GM10266 (cell line): ENCODE measurements at regions not wholly inside any gene's neighbourhood (a gene's known extent, or its start where the extent isn't known, plus 50 kb on each side); places are given as distances from the start of the nearest gene placed in this dataset.
"Not testable (repeated sequence)": the region's sequence is repeated elsewhere in the genome, so short reads cannot be mapped to it uniquely, and the experiment has no call there.

Experiments used
- DNase-seq: peaks from one replicate; pipeline ENCODE4 v3.0.0; 2012; ENCODE audit errors: extremely low spot score
- TF ChIP-seq, protein P1 (sequence below): IDR thresholded peaks from 2 replicates; pipeline ENCODE4 v1.5.1; 2012; ENCODE audit warnings: mild to moderate bottlenecking, low read depth; ENCODE audit not compliant: control insufficient read depth, insufficient read depth; ENCODE audit errors: missing control alignments

DNA sequence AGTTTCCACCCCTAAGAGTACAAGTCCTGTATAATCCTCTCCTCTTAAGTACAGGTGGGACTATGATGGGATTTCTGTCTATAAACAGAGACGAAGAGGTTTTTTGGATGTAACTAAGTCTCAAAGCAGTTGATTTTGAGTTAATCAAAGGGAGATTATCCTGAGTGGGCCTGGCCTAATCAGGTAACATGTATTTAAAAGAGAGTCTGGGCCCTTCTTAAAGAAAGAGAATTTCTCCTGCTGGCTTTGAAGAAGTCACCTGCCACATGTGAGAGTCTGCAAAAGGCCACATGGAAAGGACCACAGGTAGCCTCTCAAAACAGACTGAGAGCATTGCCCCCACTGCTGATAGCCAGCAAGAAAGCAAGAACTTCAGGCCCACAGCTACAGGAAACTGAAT is 142.3 kb downstream of the IRX5 start:
- DNase-seq, result no peak
- TF ChIP-seq, protein P1, sequence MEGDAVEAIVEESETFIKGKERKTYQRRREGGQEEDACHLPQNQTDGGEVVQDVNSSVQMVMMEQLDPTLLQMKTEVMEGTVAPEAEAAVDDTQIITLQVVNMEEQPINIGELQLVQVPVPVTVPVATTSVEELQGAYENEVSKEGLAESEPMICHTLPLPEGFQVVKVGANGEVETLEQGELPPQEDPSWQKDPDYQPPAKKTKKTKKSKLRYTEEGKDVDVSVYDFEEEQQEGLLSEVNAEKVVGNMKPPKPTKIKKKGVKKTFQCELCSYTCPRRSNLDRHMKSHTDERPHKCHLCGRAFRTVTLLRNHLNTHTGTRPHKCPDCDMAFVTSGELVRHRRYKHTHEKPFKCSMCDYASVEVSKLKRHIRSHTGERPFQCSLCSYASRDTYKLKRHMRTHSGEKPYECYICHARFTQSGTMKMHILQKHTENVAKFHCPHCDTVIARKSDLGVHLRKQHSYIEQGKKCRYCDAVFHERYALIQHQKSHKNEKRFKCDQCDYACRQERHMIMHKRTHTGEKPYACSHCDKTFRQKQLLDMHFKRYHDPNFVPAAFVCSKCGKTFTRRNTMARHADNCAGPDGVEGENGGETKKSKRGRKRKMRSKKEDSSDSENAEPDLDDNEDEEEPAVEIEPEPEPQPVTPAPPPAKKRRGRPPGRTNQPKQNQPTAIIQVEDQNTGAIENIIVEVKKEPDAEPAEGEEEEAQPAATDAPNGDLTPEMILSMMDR, result no peak

DNA sequence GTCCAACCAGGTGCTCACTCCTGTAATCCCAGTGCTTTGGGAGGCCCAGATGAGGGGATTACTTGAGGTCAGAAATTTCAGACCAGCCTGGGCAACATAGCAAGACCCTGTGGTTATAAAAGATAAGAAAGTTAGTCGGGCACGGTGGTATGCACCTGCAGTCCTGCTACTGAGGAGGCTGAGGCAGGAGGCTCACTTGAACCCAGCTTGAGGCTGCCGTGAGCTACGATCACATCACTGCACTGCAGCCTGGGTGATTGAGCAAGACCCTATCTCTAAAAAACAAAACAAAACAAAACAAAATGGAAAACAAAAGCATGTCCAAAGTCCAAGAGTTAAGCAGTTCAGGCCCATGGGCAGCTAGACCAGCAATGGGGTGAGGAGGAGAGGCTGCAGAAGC is 143.2 kb downstream of the IRX5 start:
- no peak for DNase-seq
- TF ChIP-seq, protein P1, result no peak

DNA sequence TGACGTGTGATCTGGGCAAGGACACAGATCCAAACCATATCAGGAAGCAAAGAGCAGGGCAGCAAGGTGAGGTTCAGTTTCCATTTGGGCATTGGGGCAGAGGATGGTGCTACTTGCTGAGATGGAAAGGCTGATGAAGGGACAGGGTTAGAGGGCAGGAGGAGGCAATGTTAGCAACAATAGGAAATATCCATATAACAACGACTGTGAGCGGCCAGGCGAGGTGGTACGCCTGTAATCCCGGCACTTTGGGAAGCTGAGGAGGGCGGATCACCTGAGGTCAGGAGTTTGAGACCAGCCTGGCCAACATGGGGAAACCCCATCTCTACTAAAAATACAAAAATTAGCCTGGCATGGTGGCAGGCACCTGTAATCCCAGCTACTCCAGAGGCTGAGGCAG is 144.5 kb downstream of the IRX5 start:
- not testable (repeated sequence) for DNase-seq

DNA sequence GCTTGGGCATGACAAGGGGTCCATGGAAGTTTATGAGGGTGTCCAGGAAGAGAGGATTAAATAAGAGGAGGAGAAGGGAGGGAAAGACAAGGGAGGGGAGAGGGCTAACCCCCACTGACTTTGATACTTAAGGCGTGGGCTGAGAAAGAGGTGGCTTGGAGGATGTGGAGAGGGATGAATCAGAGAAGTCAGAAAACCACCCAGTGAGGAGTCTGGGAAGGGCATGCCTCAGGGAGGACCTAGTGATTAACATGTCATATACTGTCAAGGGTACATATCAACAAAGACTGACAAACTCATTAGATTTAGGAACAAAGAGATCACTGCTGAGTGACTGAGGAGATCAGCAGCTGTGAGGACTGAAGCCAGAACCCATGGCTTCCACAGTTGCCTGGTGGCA is 145.4 kb downstream of the IRX5 start:
- TF ChIP-seq, protein P1, result no peak
- no peak for DNase-seq

DNA sequence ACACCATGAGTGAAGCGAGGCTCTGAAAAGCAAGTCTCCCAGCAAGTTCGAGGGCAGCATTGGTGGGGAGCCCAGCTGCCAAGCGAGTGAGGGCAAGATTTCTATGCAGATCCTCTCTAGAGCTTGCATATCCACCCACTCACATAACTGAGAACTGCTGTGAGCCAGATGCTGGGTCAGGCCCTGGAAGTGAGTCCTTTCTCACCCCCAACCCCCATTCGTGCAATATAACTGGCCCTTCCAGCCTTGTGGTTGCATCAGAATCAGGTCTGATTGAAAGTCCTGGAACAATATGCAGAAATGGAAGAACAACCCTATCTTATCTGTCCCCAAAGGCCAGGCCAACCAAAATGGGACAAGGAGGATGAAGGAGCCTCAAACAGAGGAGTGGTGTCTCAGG is 146.6 kb downstream of the IRX5 start:
- DNase-seq, result no peak
- TF ChIP-seq, protein P1, result no peak

DNA sequence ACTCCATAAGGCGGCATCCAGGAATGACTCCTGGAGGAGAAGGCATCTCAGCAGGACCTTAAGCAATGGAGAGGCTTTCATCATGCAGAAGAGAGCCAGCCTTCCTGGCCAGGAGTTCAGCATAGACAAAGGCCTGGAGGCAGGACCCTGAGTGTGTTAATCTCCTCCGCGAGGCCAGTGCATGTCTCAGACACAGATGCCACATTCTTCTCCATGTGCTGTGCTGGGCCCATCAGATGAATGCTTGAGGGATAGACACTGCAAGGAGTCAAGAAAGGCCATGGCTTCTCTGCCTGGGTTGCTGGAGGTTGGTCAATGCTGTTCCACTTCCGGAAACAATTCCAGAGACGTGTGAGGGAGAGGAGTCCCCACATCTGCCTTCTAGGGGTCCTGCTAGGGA is 147.5 kb downstream of the IRX5 start:
- TF ChIP-seq, protein P1, result no peak

DNA sequence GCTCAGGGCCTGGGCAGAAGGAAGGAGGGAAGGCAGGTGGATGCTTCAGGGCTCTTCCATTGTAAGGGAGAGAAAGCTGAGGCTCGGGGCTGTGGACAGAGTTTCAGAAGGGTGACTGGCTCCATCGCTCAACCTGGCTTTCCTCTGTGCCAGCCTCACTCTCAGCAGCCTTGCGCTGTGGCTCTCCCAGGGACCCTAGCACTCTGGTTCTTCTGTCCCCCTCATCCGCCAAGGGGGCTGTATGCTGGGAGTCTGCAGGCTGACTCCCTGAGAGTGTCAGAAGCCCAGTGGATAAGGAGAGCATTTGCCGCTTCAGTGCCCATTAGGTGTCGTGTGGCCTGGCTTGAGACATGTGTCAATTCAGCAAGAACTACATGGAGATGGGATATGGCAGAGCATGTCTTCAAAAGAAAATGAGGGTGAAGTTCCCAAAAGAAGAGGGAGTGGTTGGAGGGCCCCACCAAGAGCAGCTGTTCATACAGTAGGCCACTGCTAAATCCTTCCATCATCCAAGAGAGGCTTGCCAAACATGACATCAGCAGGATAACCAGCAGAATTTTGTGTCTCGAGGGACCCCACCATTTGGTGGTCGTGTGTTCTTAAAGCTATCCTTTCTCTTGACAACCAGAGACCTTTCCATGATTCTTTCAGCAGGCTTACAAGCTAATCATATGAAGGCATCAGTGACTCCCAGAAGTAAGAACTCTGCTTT is 148.2 kb downstream of the IRX5 start:
- TF ChIP-seq, protein P1, result no peak
- no peak for DNase-seq

More for the DNA sequence above, 147.5 kb downstream of the IRX5 start:
- no peak for DNase-seq
